GM21723 (cell line): ENCODE measurements at regions not wholly inside any gene's neighbourhood (a gene's known extent, or its start where the extent isn't known, plus 50 kb on each side); places are given as distances from the start of the nearest gene placed in this dataset.

ENCODE experiments used
- ATAC-seq: cut with Tn5 transposase; IDR thresholded peaks from one replicate; pipeline ENCODE4 v1.9.1; 2021; ENCODE audit warnings: mild to moderate bottlenecking, moderate library complexity; ENCODE audit not compliant: unreplicated experiment

GRCh38 chr12:24424376-24424775 is 474.9 kb upstream of the SOX5 start:
- no peak for ATAC-seq

DNA sequence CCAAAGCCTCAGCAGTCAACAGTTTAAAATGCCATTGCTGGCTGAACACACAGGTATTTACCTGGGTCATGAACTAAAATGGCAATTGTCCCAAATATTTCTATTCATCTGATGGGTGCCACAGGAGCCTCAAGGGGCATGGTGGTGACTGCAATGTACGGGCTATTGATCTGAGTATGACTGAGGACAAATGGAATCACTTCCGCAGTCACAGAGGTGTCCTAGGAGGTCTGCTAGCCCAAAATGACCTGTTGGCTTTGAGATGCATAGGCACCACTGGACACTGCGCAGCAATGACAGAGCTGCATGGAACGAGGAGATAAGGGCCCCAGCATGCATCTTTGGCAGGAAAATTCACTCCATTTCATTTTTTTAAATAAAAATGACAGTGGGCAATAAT is 474.1 kb upstream of the SOX5 start:
- no peak for ATAC-seq

DNA sequence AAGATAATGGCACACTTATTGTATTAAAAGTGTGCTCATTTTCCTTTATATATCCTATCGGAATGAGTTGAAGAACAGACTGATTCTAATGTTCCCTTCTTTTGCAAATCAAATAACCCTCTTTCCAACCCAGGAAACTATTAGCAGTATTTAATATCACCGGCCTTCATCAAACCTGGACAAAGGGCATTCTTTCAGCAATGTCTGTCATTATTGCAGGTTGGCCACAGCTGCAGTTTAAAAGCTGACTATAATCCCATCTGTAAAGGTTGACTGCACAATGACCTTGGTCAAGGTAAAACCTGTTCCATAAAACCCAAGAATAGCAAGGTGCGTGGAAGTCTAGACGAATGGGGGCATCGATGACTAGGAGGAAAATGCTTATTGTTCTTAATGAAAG is 472.3 kb upstream of the SOX5 start:
- ATAC-seq, result no peak

GRCh38 chr12:24418157-24418556 is 468.7 kb upstream of the SOX5 start:
- ATAC-seq, result no peak

GRCh38 chr12:24416423-24417109 is 467.1 kb upstream of the SOX5 start:
- no peak for ATAC-seq

GRCh38 chr12:24415934-24416333 is 466.5 kb upstream of the SOX5 start:
- ATAC-seq, result no peak

GRCh38 chr12:24414480-24414879 is 465.0 kb upstream of the SOX5 start:
- ATAC-seq, result no peak

DNA sequence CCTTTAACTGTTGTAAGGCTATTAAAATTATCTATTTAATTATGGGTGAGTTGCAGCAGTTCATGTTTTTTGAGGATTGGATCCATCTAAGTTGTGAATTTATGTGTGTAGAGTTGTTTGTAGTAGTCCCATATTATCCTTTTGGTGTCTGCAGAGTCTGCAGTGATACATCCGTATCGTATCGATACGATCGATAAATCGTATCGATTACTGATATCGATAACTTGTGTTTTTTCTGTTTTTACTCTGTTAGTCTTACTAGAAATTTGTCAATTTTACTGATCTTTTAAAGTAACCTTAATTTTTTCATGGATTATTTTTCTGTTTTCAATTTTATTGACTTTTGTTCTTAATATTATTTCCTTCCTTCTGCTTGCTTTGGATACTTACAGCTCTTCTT is 462.5 kb upstream of the SOX5 start:
- no peak for ATAC-seq

- ATAC-seq, result no peak
Measured at GRCh38 chr12:24409868-24410267, 460.4 kb upstream of the SOX5 start.

- no peak for ATAC-seq
Measured at GRCh38 chr12:24408305-24408704, 458.8 kb upstream of the SOX5 start.

- no peak for ATAC-seq
Measured at GRCh38 chr12:24407884-24408283, 458.4 kb upstream of the SOX5 start.

- ATAC-seq, result no peak
Measured at GRCh38 chr12:24404086-24404815, 454.8 kb upstream of the SOX5 start.

- no peak for ATAC-seq
Measured at GRCh38 chr12:24400533-24400932, 451.1 kb upstream of the SOX5 start.

GRCh38 chr12:24398605-24399004 is 449.1 kb upstream of the SOX5 start:
- ATAC-seq, result no peak

GRCh38 chr12:24396224-24396623 is 446.8 kb upstream of the SOX5 start:
- ATAC-seq, result no peak

DNA sequence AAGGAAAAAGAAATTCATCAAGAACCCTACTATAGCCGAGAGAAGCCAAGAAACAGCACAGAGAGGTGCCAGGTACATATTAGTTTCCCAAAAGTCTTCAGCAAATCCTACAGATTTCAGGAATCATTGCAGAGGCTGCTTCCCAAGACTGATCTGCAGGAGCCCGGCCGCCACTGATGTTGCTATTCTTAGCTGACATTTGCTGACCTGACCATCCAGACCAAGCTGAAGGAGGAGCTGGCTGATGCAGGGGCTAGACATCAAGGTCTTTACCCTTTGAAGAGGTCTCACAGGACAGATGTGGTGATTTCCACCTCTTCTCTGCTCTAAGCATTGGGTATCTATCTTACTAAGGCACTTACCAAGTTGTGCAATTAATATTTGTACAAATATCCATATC is 444.8 kb upstream of the SOX5 start:
- no peak for ATAC-seq

DNA sequence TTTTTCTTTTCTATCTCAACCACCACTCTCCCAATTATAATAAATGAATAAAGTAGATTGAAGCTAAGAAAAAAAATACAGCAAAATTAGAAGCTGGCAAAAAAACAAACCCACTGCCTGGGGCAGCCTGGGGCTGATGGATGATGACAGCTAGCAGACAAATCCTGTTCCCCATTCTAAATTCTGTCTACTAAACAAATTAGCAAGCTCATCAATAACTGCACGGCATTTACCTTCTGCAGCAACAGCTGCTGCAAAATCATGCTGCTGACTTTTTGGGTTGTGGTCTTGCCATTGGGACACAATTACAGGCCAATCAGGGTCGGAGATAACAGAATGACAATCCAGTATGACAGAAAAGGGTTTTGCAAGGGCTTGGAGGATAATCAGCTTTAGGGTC is 443.6 kb upstream of the SOX5 start:
- no peak for ATAC-seq

DNA sequence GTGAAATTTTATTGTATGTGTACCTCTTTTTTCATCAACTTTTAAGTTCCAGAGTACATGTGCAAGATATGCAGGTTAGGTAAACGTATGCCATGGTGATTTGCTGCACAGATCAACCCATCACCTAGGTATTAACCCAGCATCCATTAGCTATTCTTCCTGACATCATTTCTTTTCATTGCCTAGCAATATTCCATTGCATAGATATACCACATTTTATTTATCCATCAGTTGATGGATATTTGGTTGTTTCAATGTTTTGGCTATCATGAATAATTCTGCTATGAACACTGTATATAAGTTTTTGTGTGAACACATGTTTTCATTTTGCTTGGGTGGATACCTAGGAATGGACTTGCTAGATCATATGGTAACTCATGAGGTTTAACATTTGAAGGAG is 439.9 kb upstream of the SOX5 start:
- no peak for ATAC-seq

DNA sequence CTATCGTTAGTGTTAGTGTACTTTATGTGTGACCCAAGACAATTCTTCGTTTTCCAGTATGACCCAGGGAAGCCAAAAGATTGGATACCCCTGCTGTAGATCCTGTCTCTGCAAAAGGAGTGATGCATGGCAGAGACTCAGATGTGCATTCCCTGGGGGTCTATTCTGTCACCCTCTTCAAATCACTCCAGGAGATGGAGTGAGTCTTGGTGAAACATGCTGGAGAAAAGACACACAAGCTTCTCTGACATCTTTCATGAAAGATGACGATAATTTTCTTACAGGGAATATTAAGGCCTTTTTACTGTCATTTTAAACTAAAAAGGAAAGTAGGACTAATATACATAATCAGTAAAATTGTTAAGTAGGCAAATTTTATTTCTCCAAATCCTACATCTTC is 437.9 kb upstream of the SOX5 start:
- no peak for ATAC-seq

GRCh38 chr12:24386836-24387235 is 437.4 kb upstream of the SOX5 start:
- ATAC-seq, result no peak

GRCh38 chr12:24381790-24382189 is 432.3 kb upstream of the SOX5 start:
- ATAC-seq, result no peak

- ATAC-seq, result no peak
Measured at GRCh38 chr12:24379861-24380521, 430.5 kb upstream of the SOX5 start.
